Lung (tissue), 11 donors: ENCODE measurements at regions not wholly inside any gene's neighbourhood (a gene's known extent, or its start where the extent isn't known, plus 50 kb on each side); places are given as distances from the start of the nearest gene placed in this dataset.

Source experiments
- ATAC-seq: fragments of 200-7000 bp; cut with Tn5 transposase; one replicate; pipeline ENCODE4 v1.9.1; 2020; ENCODE audit warnings: moderate number of reproducible peaks; ENCODE audit not compliant: insufficient read depth, low FRiP score
- DNase-seq, 3 donors: peaks; one replicate each; pipeline ENCODE4 v3.0.0-alpha.2; 2013 to 2017
- H3K27ac ChIP-seq, 2 donors: one replicate each; pipeline ENCODE4 v1.5.1; 2013; ENCODE audit warnings: mild to moderate bottlenecking in 2 of 2, moderate library complexity in 2 of 2, control low read depth in 1 of 2, inconsistent platforms in 1 of 2, low read depth in 1 of 2, low read length in 1 of 2
- H3K27me3 ChIP-seq, 3 donors: one replicate each; pipeline ENCODE4 v1.5.1; 2013; ENCODE audit warnings: low read length in 2 of 3; ENCODE audit not compliant: control insufficient read depth in 3 of 3, insufficient read depth in 3 of 3
- H3K36me3 ChIP-seq, 4 donors: one replicate each; pipeline ENCODE4 v1.5.1; 2013; ENCODE audit warnings: low read length in 4 of 4, mild to moderate bottlenecking in 1 of 4, moderate library complexity in 1 of 4; ENCODE audit not compliant: control insufficient read depth in 4 of 4, insufficient read depth in 4 of 4
- H3K4me1 ChIP-seq, 5 donors: one replicate each; pipeline ENCODE4 v1.5.1; 2013; ENCODE audit warnings: low read length in 5 of 5, mild to moderate bottlenecking in 2 of 5, moderate library complexity in 1 of 5; ENCODE audit not compliant: control insufficient read depth in 5 of 5, insufficient read depth in 5 of 5
- H3K4me3 ChIP-seq: one replicate; pipeline ENCODE4 v1.5.1; 2013; ENCODE audit warnings: mild to moderate bottlenecking, control low read depth, moderate library complexity
- H3K9ac ChIP-seq, 2 donors: one replicate each; pipeline ENCODE4 v1.5.1; 2013; ENCODE audit warnings: low read length in 2 of 2, control low read depth in 1 of 2; ENCODE audit not compliant: insufficient read depth in 1 of 2
- H3K9me3 ChIP-seq, 4 donors: one replicate each; pipeline ENCODE4 v1.5.1; 2013; ENCODE audit warnings: low read length in 3 of 4, mild to moderate bottlenecking in 1 of 4, moderate library complexity in 1 of 4; ENCODE audit not compliant: control insufficient read depth in 4 of 4, insufficient read depth in 3 of 4
- WGBS, 2 donors: extraction: QIAGEN DNeasy Blood & Tissue Kit; methylation state at CpG; one replicate each; pipeline ENCODE4 v1.1.7; 2013; 5-methylcytosine and 5-hydroxymethylcytosine counted together
- TF ChIP-seq, protein P1 (sequence below): IDR thresholded peaks from 2 replicates; pipeline ENCODE4 v1.5.1; 2012; ENCODE audit warnings: mild to moderate bottlenecking; ENCODE audit errors: control extremely low read depth, extremely low read depth
- donor health status: control.
- donor health status: control.
- donor health status: Bipolar disorder and iron deficiency.
- donor health status: healthy.
- donor health status: DM: yes; HTN: yes; CAD: no.

GRCh38 chr13:40236566-40237168, 429.8 kb downstream of the FOXO1 start:
- Histone ChIP-seq H3K36me3 (no peaks in the 10 kb centered on the region), H3K27me3 (no peaks in the 10 kb centered on the region), H3K4me3 (no peak overlapping the region), H3K9ac (peak overlapping the region in 1 of 2 donors; percentile 15), H3K27ac (peak overlapping the region; percentile 53 to 87), H3K4me1 (peaks cover 0 to 11% (median 2%) of the 10 kb centered on the region in 5 donors), H3K9me3 (peaks cover 0 to 1% (median 0%) of the 10 kb centered on the region in 4 donors)
- TF ChIP-seq, protein P1, sequence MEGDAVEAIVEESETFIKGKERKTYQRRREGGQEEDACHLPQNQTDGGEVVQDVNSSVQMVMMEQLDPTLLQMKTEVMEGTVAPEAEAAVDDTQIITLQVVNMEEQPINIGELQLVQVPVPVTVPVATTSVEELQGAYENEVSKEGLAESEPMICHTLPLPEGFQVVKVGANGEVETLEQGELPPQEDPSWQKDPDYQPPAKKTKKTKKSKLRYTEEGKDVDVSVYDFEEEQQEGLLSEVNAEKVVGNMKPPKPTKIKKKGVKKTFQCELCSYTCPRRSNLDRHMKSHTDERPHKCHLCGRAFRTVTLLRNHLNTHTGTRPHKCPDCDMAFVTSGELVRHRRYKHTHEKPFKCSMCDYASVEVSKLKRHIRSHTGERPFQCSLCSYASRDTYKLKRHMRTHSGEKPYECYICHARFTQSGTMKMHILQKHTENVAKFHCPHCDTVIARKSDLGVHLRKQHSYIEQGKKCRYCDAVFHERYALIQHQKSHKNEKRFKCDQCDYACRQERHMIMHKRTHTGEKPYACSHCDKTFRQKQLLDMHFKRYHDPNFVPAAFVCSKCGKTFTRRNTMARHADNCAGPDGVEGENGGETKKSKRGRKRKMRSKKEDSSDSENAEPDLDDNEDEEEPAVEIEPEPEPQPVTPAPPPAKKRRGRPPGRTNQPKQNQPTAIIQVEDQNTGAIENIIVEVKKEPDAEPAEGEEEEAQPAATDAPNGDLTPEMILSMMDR, result no peak
- DNase-seq (no peak), ATAC-seq (peak; percentile 7)
- WGBS, 2 donors, result 72 to 82% methylated on average over 12 of the region's 12 CpGs

GRCh38 chr13:40238761-40239160, 427.7 kb downstream of the FOXO1 start:
- H3K9ac ChIP-seq, result no peak overlapping the region
- H3K27me3 ChIP-seq, result no peaks in the 10 kb centered on the region
- TF ChIP-seq, protein P1, result no peak
- H3K9me3 ChIP-seq, result peaks cover 0 to 1% (median 0%) of the 10 kb centered on the region in 4 donors
- no peak for ATAC-seq
- H3K27ac ChIP-seq, result no peak overlapping the region
- no peak for DNase-seq
- no peak overlapping the region for H3K4me3 ChIP-seq
- peaks cover 0 to 11% (median 0%) of the 10 kb centered on the region in 5 donors for H3K4me1 ChIP-seq
- WGBS, 2 donors, result 96 to 97% methylated on average over 3 of the region's 3 CpGs
- H3K36me3 ChIP-seq, result no peaks in the 10 kb centered on the region

- Histone ChIP-seq H3K4me3 (no peak overlapping the region), H3K36me3 (no peaks in the 10 kb centered on the region), H3K9ac (no peak overlapping the region), H3K4me1 (peaks cover 0 to 11% (median 0%) of the 10 kb centered on the region in 5 donors), H3K9me3 (peaks cover 0 to 1% (median 0%) of the 10 kb centered on the region in 4 donors), H3K27me3 (no peaks in the 10 kb centered on the region), H3K27ac (no peak overlapping the region)
- ATAC-seq (no peak), DNase-seq (no peak)
- TF ChIP-seq, protein P1, result no peak
- WGBS, 2 donors, result 89 to 91% methylated on average over 2 of the region's 2 CpGs
Measured at GRCh38 chr13:40240293-40240692, 426.1 kb downstream of the FOXO1 start.
